GM12878 (cell line): ENCODE measurements at regions not wholly inside any gene's neighbourhood (a gene's known extent, or its start where the extent isn't known, plus 50 kb on each side); places are given as distances from the start of the nearest gene placed in this dataset.

Experiments used
- ATAC-seq: fragments of 200-7000 bp; cut with Tn5 transposase; 3 replicates; pipeline ENCODE4 v1.9.1; 2020; ENCODE audit warnings: mild to moderate bottlenecking, moderate library complexity
- BruUV-seq: library from RNA; stranded (reverse); fragments of 400-500 nt; replicated peaks from 2 replicates; lab custom pipeline; 2021; lab: Mats Ljungman, UMichigan
- CTCF ChIA-PET: fragments of 300-600 bp; sonication (Branson Sonifier 250); formaldehyde crosslinking; extraction: SDS; loops from one replicate; lab custom pipeline; 2021; ENCODE audit warnings: inconsistent platforms; lab: Yijun Ruan, JAX
- POLR2A ChIA-PET: fragments of 350-600 bp; formaldehyde crosslinking; extraction: SDS; loops from one replicate; lab custom pipeline; 2021; ENCODE audit warnings: inconsistent platforms; lab: Charles Lee
- RAD21 ChIA-PET: fragments of 300-600 bp; sonication (Branson Sonifier 250); formaldehyde crosslinking; loops from one replicate; lab custom pipeline; 2023; ENCODE audit warnings: antibody characterized with exemption; ENCODE audit not compliant: unreplicated experiment; lab: Charles Lee
- SMC1A ChIA-PET: fragments of 300-600 bp; sonication (Branson Sonifier 250); formaldehyde crosslinking; loops from one replicate; lab custom pipeline; 2023; ENCODE audit not compliant: unreplicated experiment, uncharacterized antibody; lab: Charles Lee
- DNase-seq: peaks from one replicate; pipeline ENCODE4 v3.0.0-alpha.2; 2011; ENCODE audit warnings: low read depth, low spot score
- FAIRE-seq: peaks from 3 replicates; lab custom pipeline; 2011; peaks lifted over from hg19 to GRCh38; lab: Jason Lieb, UNC
- H2AFZ ChIP-seq: 2 replicates; pipeline ENCODE4 v1.6.0; 2011; ENCODE audit warnings: low read depth, low read length, control low read depth; ENCODE audit not compliant: control insufficient read depth
- H3K27ac ChIP-seq: 2 replicates; pipeline ENCODE4 v1.5.1; 2011; ENCODE audit warnings: control low read depth; ENCODE audit not compliant: control insufficient read depth, insufficient read depth
- H3K27me3 ChIP-seq, 2 experiments: replicated peaks in 1 of 2; 2 replicates each; pipeline versions ENCODE4 v1.6.0 to v1.6.1; 2011; ENCODE audit warnings: low read length in 1 of 2; ENCODE audit not compliant: control insufficient read depth in 2 of 2, insufficient read depth in 2 of 2
- H3K36me3 ChIP-seq, 2 experiments: 2 replicates each; pipeline ENCODE4 v1.5.1; 2011; ENCODE audit warnings: low read length in 1 of 2; ENCODE audit not compliant: control insufficient read depth in 2 of 2, insufficient read depth in 2 of 2
- H3K4me1 ChIP-seq: 2 replicates; pipeline ENCODE4 v1.6.1; 2011; ENCODE audit warnings: mild to moderate bottlenecking, low read length, moderate library complexity, mixed read lengths; ENCODE audit not compliant: control insufficient read depth, insufficient read depth
- H3K4me2 ChIP-seq: 2 replicates; pipeline ENCODE4 v1.6.0; 2011; ENCODE audit warnings: control low read depth; ENCODE audit not compliant: control insufficient read depth, insufficient read depth
- H3K4me3 ChIP-seq: fragments of 200-600 bp; sonication (generic); 2 replicates; pipeline ENCODE4 v1.5.1; 2016
- H3K79me2 ChIP-seq: 2 replicates; pipeline ENCODE4 v1.6.0; 2011; ENCODE audit warnings: low read length; ENCODE audit not compliant: control insufficient read depth, insufficient read depth
- H3K9ac ChIP-seq: 2 replicates; pipeline ENCODE4 v1.8.0; 2011; ENCODE audit warnings: low read length, control low read depth, mixed read lengths; ENCODE audit not compliant: control insufficient read depth, insufficient read depth
- H3K9me3 ChIP-seq: replicated peaks from 3 replicates; pipeline ENCODE4 v1.5.1; 2011; ENCODE audit warnings: mild to moderate bottlenecking, low read length; ENCODE audit not compliant: control insufficient read depth, insufficient read depth
- H4K20me1 ChIP-seq: 2 replicates; pipeline ENCODE4 v1.6.0; 2011; ENCODE audit not compliant: control insufficient read depth, insufficient read depth
- CEBPB ChIP-seq, 2 experiments: fragments of 150-350 bp in 1 of 2; IDR thresholded peaks; 2 replicates each; pipeline ENCODE4 v1.6.1; 2012 to 2014; ENCODE audit warnings: low read depth in 2 of 2, low read length in 2 of 2, borderline replicate concordance in 1 of 2, inconsistent platforms in 1 of 2
- ESRRA ChIP-seq: IDR thresholded peaks from 2 replicates; pipeline ENCODE4 v1.6.1; 2012; ENCODE audit warnings: mild to moderate bottlenecking, low read length, improper control_type of control experiment
- GATAD2B ChIP-seq: fragments of 450-650 bp; conservative IDR thresholded peaks from 2 replicates; pipeline ENCODE4 v1.6.1; 2017; ENCODE audit warnings: low read depth, mild to moderate bottlenecking, moderate library complexity
- HCFC1 ChIP-seq: fragments of 150-350 bp; IDR thresholded peaks from 2 replicates; pipeline ENCODE4 v1.6.1; 2014; ENCODE audit warnings: low read length
- NBN ChIP-seq: fragments of 450-650 bp; IDR thresholded peaks from 2 replicates; pipeline ENCODE4 v1.6.1; 2016
- SUPT20H ChIP-seq: IDR thresholded peaks from 2 replicates; pipeline ENCODE4 v1.6.1; 2011; ENCODE audit warnings: low read depth, mild to moderate bottlenecking, low read length, moderate library complexity, borderline replicate concordance; ENCODE audit not compliant: control insufficient read depth
- TCF3 ChIP-seq: IDR thresholded peaks from 2 replicates; pipeline ENCODE4 v1.6.1; 2012; ENCODE audit warnings: low read depth, mild to moderate bottlenecking, low read length, borderline replicate concordance; ENCODE audit not compliant: insufficient read depth
- ZBTB4 ChIP-seq: fragments of 450-650 bp; formaldehyde crosslinking; IDR thresholded peaks from 2 replicates; pipeline ENCODE4 v1.4.0; 2022; ENCODE audit warnings: mild to moderate bottlenecking, moderate library complexity
- ZBTB40 ChIP-seq: fragments of 450-650 bp; IDR thresholded peaks from 2 replicates; pipeline ENCODE4 v1.6.1; 2016; ENCODE audit warnings: mild to moderate bottlenecking, moderate library complexity, borderline replicate concordance
- WGBS: methylation state at CpG from one replicate; pipeline ENCODE4 v1.1.6; 2016; ENCODE audit warnings: low lambda C conversion rate; ENCODE audit not compliant: insufficient replicate concordance, insufficient coverage; ENCODE audit errors: missing lambda C conversion rate; 5-methylcytosine and 5-hydroxymethylcytosine counted together
- in situ Hi-C: fragments of 300-500 bp; cut with MboI; formaldehyde crosslinking; loops from 9 replicates; pipeline ENCODE4 v1.14.3; 2018; ENCODE audit warnings: mixed read lengths
- intact Hi-C: fragments of 100-400 bp; cut with micrococcal nuclease; formaldehyde crosslinking; loops from one replicate; pipeline ENCODE4 v1.14.2; 2022; ENCODE audit not compliant: unreplicated experiment

GRCh38 chr3:177484206-177484605 lies 286.9 kb upstream of the TBL1XR1 start:
- Histone ChIP-seq H3K4me3 (no peak overlapping the region), H3K4me2 (no peak overlapping the region), H4K20me1 (no peaks in the 10 kb centered on the region), H3K27ac (no peak overlapping the region), H3K36me3 (no peaks in the 10 kb centered on the region), H3K27me3 (no peaks in the 10 kb centered on the region), H3K9me3 (no peaks in the 10 kb centered on the region; the same call in 2 of the 3 replicates), H3K4me1 (no peaks in the 10 kb centered on the region), H2AFZ (no peak overlapping the region), H3K79me2 (no peaks in the 10 kb centered on the region), H3K9ac (no peak overlapping the region)
- intact Hi-C loops (no loop called here), in situ Hi-C loops (no loop called here)
- RAD21 ChIA-PET = no interaction called here
- SMC1A ChIA-PET = no interaction called here
- ATAC-seq (no peak), DNase-seq (no peak), FAIRE-seq (no peak)
- CTCF ChIA-PET = no interaction called here
- no TSS peak for BruUV-seq
- POLR2A ChIA-PET = no interaction called here
- WGBS = 23% methylated on average over 3 of the region's 3 CpGs
- no peak for TF ChIP-seq ESRRA

- no peak for ATAC-seq
- H3K4me2 ChIP-seq = no peak overlapping the region
- H3K9ac ChIP-seq = no peak overlapping the region
- no peak overlapping the region for H3K4me3 ChIP-seq
- no peaks in the 10 kb centered on the region for H3K79me2 ChIP-seq
- RAD21 ChIA-PET = no interaction called here
- POLR2A ChIA-PET = no interaction called here
- H3K27me3 ChIP-seq = no peaks in the 10 kb centered on the region
- no peaks in the 10 kb centered on the region; the same call in 2 of the 3 replicates for H3K9me3 ChIP-seq
- CTCF ChIA-PET = interaction anchor here (0.6 kb wide), 1 partner anchor 434 kb away, joined by 4 read pairs; no protein-coding TSS in a partner anchor
- no peaks in the 10 kb centered on the region for H3K4me1 ChIP-seq
- no TSS peak for BruUV-seq
- H2AFZ ChIP-seq = no peak overlapping the region
- no peaks in the 10 kb centered on the region for H4K20me1 ChIP-seq
- H3K27ac ChIP-seq = no peak overlapping the region
- FAIRE-seq = no peak
- DNase-seq = no peak
- in situ Hi-C loops = no loop called here
- no peaks in the 10 kb centered on the region for H3K36me3 ChIP-seq
- SMC1A ChIA-PET = no interaction called here
- WGBS = 36% methylated on average over 2 of the region's 2 CpGs
- intact Hi-C loops = no loop called here
- TF ChIP-seq GATAD2B (no peak), ZBTB40 (no peak), HCFC1 (no peak), SUPT20H (no peak), NBN (no peak), CEBPB (IDR thresholded peaks at IDR 0.05; ENCODE audit: borderline replicate concordance in 1 of 2, low read depth in 2 of 2, low read length in 2 of 2) (no peak), TCF3 (no peak), ZBTB4 (CRISPR knock-in tag) (no peak)
These were observed 287.6 kb upstream of the TBL1XR1 start for GRCh38 chr3:177484926-177485325.
